Peyer's patch (tissue), 4 donors: ENCODE measurements at regions not wholly inside any gene's neighbourhood (a gene's known extent, or its start where the extent isn't known, plus 50 kb on each side); places are given as distances from the start of the nearest gene placed in this dataset.

Source experiments
- POLR2A ChIP-seq, 2 donors: fragments of 450-650 bp; IDR thresholded peaks; one replicate each; pipeline ENCODE4 v1.5.1; 2017; ENCODE audit warnings: antibody characterized with exemption in 2 of 2, mild to moderate bottlenecking in 2 of 2, moderate library complexity in 2 of 2
- TF ChIP-seq, protein P1 (sequence below), 6 experiments: fragments of 450-650 bp in 4 of 6; fragments of 200-600 bp in 2 of 6; sonication (generic) in 1 of 6; IDR thresholded peaks; one replicate each; pipeline ENCODE4 v1.5.1; 2017 to 2019; ENCODE audit warnings: antibody characterized with exemption in 6 of 6, mild to moderate bottlenecking in 3 of 6, moderate library complexity in 1 of 6

DNA sequence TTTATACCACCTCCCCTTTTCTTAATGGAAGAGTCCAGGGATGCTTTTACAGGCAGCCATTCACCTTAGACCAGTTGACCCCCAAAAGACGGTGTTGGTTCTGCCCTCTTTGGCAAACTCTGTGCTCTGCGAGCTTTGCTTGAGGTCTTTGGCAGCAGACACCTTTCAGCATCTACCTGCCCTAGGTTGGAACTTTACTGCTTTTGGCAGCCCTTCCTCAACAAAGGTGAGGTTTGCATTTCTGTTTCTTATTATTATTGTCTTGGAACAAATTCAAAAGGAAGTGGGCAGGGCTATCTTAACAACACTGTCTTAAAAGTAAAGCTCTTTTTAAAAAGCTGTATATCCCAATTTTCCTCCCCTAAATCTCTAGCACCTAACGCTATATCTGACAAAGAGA, 136.4 kb upstream of the SLC14A2 start:
- TF ChIP-seq, protein P1, sequence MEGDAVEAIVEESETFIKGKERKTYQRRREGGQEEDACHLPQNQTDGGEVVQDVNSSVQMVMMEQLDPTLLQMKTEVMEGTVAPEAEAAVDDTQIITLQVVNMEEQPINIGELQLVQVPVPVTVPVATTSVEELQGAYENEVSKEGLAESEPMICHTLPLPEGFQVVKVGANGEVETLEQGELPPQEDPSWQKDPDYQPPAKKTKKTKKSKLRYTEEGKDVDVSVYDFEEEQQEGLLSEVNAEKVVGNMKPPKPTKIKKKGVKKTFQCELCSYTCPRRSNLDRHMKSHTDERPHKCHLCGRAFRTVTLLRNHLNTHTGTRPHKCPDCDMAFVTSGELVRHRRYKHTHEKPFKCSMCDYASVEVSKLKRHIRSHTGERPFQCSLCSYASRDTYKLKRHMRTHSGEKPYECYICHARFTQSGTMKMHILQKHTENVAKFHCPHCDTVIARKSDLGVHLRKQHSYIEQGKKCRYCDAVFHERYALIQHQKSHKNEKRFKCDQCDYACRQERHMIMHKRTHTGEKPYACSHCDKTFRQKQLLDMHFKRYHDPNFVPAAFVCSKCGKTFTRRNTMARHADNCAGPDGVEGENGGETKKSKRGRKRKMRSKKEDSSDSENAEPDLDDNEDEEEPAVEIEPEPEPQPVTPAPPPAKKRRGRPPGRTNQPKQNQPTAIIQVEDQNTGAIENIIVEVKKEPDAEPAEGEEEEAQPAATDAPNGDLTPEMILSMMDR (IDR thresholded peaks at IDR 0.05) = no peak
- no peak for TF ChIP-seq POLR2A (IDR thresholded peaks at IDR 0.05)
